IgD-negative memory B cell (primary cell): ENCODE measurements at regions not wholly inside any gene's neighbourhood (a gene's known extent, or its start where the extent isn't known, plus 50 kb on each side); places are given as distances from the start of the nearest gene placed in this dataset.
"Not testable (repeated sequence)": the region's sequence is repeated elsewhere in the genome, so short reads cannot be mapped to it uniquely, and the experiment has no call there.

Experiments used
- H3K27ac Mint-ChIP-seq, 3 donors: one replicate each; pipeline ENCODE4 v1.8.0; 2020 to 2022; ENCODE audit warnings: mild to moderate bottlenecking in 3 of 3, mixed read lengths in 3 of 3, moderate library complexity in 1 of 3
- H3K27me3 Mint-ChIP-seq: one replicate; pipeline ENCODE4 v1.8.0; 2021; ENCODE audit warnings: mixed read lengths
- H3K36me3 Mint-ChIP-seq: one replicate; pipeline ENCODE4 v1.8.0; 2020; ENCODE audit warnings: mild to moderate bottlenecking, mixed read lengths
- H3K4me1 Mint-ChIP-seq, 3 donors: one replicate each; pipeline ENCODE4 v1.8.0; 2020 to 2022; ENCODE audit warnings: mixed read lengths in 3 of 3, mild to moderate bottlenecking in 1 of 3
- H3K4me3 Mint-ChIP-seq, 4 donors: one replicate each; pipeline ENCODE4 v1.8.0; 2020 to 2022; ENCODE audit warnings: mild to moderate bottlenecking in 4 of 4, mixed read lengths in 4 of 4, moderate library complexity in 3 of 4
- H3K9me3 Mint-ChIP-seq, 3 donors: one replicate each; pipeline ENCODE4 v1.8.0; 2020 to 2021; ENCODE audit warnings: mixed read lengths in 3 of 3, mild to moderate bottlenecking in 1 of 3

GRCh38 chr4:27648416-27648815 is 787.8 kb downstream of the STIM2 start:
- H3K36me3 Mint-ChIP-seq = no peaks in the 10 kb centered on the region
- H3K27me3 Mint-ChIP-seq = no peaks in the 10 kb centered on the region
- no peak overlapping the region for H3K4me3 Mint-ChIP-seq
- H3K4me1 Mint-ChIP-seq = no peaks in the 10 kb centered on the region
- H3K9me3 Mint-ChIP-seq = peaks cover 0 to 3% (median 2%) of the 10 kb centered on the region in 3 donors
- H3K27ac Mint-ChIP-seq = no peak overlapping the region

DNA sequence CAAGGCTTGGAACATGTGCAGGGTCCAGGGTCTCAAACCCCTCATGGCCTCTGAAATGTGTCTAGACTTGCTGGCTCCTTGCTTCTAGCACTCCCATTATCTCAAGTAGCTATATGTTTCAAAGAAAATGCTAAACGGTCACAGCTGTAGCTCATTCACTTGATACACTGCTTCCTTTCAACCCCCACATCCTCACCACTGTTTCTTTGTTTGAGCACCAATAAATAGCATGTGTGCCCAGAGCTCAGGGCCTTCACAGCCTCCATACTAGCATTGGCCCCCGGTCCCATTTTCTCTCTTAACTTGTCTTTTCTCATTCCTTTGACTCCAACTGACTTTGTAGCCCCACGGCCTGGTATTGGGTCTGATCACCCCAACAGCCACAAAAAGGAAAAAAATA is 801.8 kb downstream of the STIM2 start:
- no peak overlapping the region for H3K27ac Mint-ChIP-seq
- no peaks in the 10 kb centered on the region for H3K4me1 Mint-ChIP-seq
- no peak overlapping the region for H3K4me3 Mint-ChIP-seq
- peaks cover 1% of the 10 kb centered on the region for H3K36me3 Mint-ChIP-seq
- no peaks in the 10 kb centered on the region for H3K27me3 Mint-ChIP-seq
- peaks cover 0 to 4% (median 2%) of the 10 kb centered on the region in 3 donors for H3K9me3 Mint-ChIP-seq

- Mint-ChIP-seq H3K9me3 (peaks cover 0 to 16% (median 0%) of the 10 kb centered on the region in 3 donors), H3K4me3 (no peak overlapping the region), H3K36me3 (peaks cover 1% of the 10 kb centered on the region), H3K27me3 (no peaks in the 10 kb centered on the region), H3K27ac (no peak overlapping the region), H3K4me1 (no peaks in the 10 kb centered on the region)
Measured at GRCh38 chr4:27666943-27667342, 806.3 kb downstream of the STIM2 start.

DNA sequence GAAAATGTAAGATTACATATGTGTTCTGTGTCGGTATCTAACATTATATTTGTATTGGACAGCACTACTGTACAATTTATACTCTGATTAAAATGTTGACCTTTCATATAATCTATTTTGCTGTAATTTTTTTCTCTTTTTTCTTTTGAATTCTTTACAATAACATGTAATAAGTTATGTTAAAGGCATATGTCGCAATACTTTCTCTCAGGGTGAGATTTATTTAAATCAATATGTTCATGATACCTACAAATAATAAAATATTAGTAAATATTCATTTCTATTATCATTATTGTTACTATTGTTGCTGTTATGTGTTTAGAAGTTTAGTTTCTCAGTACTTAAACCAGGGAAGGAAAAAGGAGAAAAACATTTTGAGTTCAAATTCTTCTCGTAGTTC is 807.4 kb downstream of the STIM2 start:
- Mint-ChIP-seq H3K27me3 (no peaks in the 10 kb centered on the region), H3K27ac (no peak overlapping the region), H3K4me3 (no peak overlapping the region), H3K4me1 (no peaks in the 10 kb centered on the region), H3K9me3 (peaks cover 0 to 13% (median 0%) of the 10 kb centered on the region in 3 donors), H3K36me3 (peaks cover 1% of the 10 kb centered on the region)

DNA sequence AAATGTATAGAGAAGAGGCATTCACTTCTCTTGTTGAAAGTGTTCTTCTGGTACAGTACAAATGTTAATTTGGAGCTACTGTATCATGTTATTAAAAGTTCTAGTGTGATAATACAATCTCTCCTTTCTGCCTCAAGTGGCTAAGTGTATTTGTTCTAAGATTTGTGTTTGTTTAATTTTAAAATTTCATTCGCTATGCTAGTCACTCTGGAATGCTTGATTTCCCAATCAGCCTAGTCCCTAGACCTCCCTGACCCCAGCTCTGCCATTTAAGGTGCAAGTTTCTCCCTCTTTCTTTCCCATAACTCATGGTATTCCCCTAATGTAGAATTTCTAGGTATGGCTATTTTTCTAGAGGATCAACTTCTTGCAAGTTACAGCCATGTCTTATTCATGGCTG is 817.4 kb downstream of the STIM2 start:
- no peaks in the 10 kb centered on the region for H3K36me3 Mint-ChIP-seq
- no peaks in the 10 kb centered on the region for H3K4me1 Mint-ChIP-seq
- H3K9me3 Mint-ChIP-seq = peaks cover 0 to 4% (median 2%) of the 10 kb centered on the region in 3 donors
- H3K27me3 Mint-ChIP-seq = no peaks in the 10 kb centered on the region
- H3K27ac Mint-ChIP-seq = no peak overlapping the region
- H3K4me3 Mint-ChIP-seq = no peak overlapping the region

DNA sequence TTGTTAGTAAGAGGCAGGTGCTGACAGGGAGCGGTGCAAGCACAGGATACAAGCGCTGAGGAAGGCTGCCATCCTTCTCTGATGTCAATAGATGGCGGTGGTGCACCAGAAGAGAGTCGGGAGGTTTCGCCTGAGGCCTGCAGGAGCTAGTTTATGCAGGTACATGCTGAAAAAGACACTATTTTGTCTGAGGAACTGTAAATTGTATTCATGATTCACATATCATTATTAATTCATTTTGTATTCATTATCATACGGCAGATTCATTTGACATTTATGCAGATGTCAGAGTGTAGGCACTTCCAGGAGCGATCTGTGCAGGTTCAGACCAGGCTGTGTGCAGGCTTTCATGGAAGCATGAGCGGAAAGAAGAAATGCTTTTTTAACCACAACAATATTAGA is 824.0 kb downstream of the STIM2 start:
- Mint-ChIP-seq H3K27me3 (no peaks in the 10 kb centered on the region), H3K27ac (no peak overlapping the region), H3K4me3 (no peak overlapping the region), H3K4me1 (no peaks in the 10 kb centered on the region), H3K9me3 (peaks cover 2 to 5% (median 4%) of the 10 kb centered on the region in 3 donors), H3K36me3 (no peaks in the 10 kb centered on the region)

DNA sequence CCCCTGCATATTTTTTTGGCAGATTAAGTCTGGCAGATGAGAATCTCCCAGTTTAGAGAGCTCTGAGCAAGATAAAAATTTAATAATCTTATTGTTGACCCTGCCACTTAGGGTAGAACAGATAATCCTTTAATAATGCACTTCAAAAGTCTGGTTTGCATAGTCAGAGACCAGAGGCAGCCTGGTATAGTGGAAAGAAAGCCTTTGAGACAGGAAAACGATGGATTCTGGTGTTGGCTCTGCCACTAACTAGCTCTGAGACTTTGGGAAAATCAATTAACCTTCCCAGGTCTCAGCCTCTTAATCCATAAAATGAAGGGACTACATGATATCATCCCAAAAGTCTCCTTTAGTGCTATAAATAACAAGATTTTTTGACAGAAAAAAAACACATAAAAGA is 824.5 kb downstream of the STIM2 start:
- Mint-ChIP-seq H3K36me3 (no peaks in the 10 kb centered on the region), H3K27ac (no peak overlapping the region), H3K27me3 (no peaks in the 10 kb centered on the region), H3K4me3 (no peak overlapping the region), H3K9me3 (peaks cover 2 to 5% (median 4%) of the 10 kb centered on the region in 3 donors), H3K4me1 (no peaks in the 10 kb centered on the region)

DNA sequence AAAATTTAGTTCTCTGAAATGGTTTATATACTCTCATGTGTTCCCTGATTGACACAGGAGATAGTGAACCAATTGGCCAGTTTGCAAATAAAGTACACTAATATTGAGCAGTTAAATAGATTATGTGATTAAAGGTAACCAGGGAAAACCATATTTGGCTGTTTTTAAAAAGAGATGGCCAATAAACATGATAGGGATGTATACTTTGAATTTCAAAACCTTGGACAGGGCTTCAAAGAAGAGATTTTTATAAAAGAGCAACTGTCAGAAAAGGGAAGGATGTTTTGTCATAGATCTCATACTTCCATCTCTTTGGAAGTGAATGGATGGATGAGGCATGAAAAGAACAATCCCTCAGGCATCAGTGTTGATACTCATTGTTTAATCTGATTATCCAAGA is 825.3 kb downstream of the STIM2 start:
- no peak overlapping the region for H3K27ac Mint-ChIP-seq
- H3K4me1 Mint-ChIP-seq = no peaks in the 10 kb centered on the region
- H3K9me3 Mint-ChIP-seq = peaks cover 2 to 6% (median 5%) of the 10 kb centered on the region in 3 donors
- no peak overlapping the region for H3K4me3 Mint-ChIP-seq
- no peaks in the 10 kb centered on the region for H3K36me3 Mint-ChIP-seq
- H3K27me3 Mint-ChIP-seq = no peaks in the 10 kb centered on the region

GRCh38 chr4:27692158-27692557 is 831.5 kb downstream of the STIM2 start:
- Mint-ChIP-seq H3K27me3 (no peaks in the 10 kb centered on the region), H3K9me3 (peaks cover 0 to 8% (median 2%) of the 10 kb centered on the region in 3 donors), H3K4me1 (no peaks in the 10 kb centered on the region), H3K4me3 (no peak overlapping the region), H3K36me3 (no peaks in the 10 kb centered on the region), H3K27ac (no peak overlapping the region)

- H3K9me3 Mint-ChIP-seq = peaks cover 0 to 8% (median 2%) of the 10 kb centered on the region in 3 donors
- H3K4me3 Mint-ChIP-seq = no peak overlapping the region
- H3K36me3 Mint-ChIP-seq = no peaks in the 10 kb centered on the region
- no peaks in the 10 kb centered on the region for H3K27me3 Mint-ChIP-seq
- H3K4me1 Mint-ChIP-seq = no peaks in the 10 kb centered on the region
- no peak overlapping the region for H3K27ac Mint-ChIP-seq
Measured at GRCh38 chr4:27692868-27693634, 832.4 kb downstream of the STIM2 start.

GRCh38 chr4:27696257-27696656 is 835.6 kb downstream of the STIM2 start:
- not testable (repeated sequence) for H3K9me3 Mint-ChIP-seq, H3K4me1 Mint-ChIP-seq, H3K27me3 Mint-ChIP-seq, H3K4me3 Mint-ChIP-seq, H3K36me3 Mint-ChIP-seq, H3K27ac Mint-ChIP-seq

DNA sequence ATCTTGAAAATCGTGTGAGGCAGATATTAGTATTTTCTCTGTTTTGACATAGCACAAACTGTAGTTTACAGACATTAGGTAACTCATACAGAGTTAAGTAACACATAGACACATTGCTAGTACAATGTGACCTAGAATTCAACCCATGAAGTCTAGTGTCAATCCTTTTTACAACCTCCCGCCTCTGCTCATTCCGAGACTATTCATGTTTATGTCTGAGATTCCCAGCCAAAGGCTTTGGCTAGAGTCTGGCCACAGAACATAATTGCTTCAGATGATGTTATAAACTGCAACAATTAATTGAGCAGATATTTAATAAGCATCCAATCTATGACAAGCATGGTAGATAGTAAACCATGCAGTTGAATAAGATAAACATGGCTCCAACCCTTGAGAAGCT is 841.0 kb downstream of the STIM2 start:
- Mint-ChIP-seq H3K36me3 (peaks cover 1% of the 10 kb centered on the region), H3K9me3 (peaks cover 4 to 10% (median 6%) of the 10 kb centered on the region in 3 donors), H3K27me3 (no peaks in the 10 kb centered on the region), H3K4me3 (no peak overlapping the region), H3K27ac (no peak overlapping the region), H3K4me1 (no peaks in the 10 kb centered on the region)

DNA sequence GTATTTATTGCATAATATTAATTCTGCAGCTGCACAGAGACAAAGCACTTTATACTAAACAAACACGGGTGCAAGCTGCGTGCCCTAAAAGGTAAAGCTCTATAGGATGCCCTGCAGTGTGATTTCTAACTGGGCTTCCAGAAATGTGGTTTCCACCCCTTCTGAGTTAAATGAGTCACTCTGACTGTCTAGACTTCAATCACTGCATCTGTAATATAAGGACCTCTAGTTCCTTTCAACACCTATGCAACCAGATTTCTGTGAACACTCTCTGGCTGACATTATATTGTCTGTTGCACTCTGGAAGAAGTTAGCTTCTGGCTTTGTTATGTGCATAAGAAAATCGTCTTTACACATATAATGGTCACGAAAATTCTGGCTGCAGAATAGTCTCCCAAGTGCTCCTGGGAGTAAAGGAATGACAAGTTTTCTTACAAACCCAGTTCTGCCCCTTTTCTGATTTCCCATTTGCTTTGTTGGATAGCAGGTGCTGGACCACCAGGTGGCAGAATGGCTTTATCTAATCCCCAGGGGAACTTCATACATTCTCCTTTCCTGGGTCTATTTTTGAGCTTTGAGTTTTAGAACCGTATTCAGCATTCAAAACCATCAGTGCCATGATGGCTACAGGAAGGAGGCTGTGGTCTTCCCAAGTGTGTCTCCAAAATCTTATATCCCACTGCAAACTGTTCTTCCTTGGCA is 842.2 kb downstream of the STIM2 start:
- Mint-ChIP-seq H3K4me3 (no peak overlapping the region), H3K4me1 (no peaks in the 10 kb centered on the region), H3K27me3 (no peaks in the 10 kb centered on the region), H3K36me3 (peaks cover 1% of the 10 kb centered on the region), H3K9me3 (peaks cover 4 to 10% (median 6%) of the 10 kb centered on the region in 3 donors), H3K27ac (no peak overlapping the region)

- no peak overlapping the region for H3K27ac Mint-ChIP-seq
Measured at GRCh38 chr4:27703771-27704170, 843.1 kb downstream of the STIM2 start.

GRCh38 chr4:27711041-27711440 is 850.4 kb downstream of the STIM2 start:
- Mint-ChIP-seq H3K27me3 (no peaks in the 10 kb centered on the region), H3K9me3 (peaks cover 0 to 2% (median 0%) of the 10 kb centered on the region in 3 donors), H3K27ac (no peak overlapping the region), H3K36me3 (no peaks in the 10 kb centered on the region), H3K4me1 (no peaks in the 10 kb centered on the region), H3K4me3 (no peak overlapping the region)

More at GRCh38 chr4:27703771-27704170, 843.1 kb downstream of the STIM2 start:
- peaks cover 4 to 10% (median 4%) of the 10 kb centered on the region in 3 donors for H3K9me3 Mint-ChIP-seq
- no peak overlapping the region for H3K4me3 Mint-ChIP-seq
- peaks cover 1% of the 10 kb centered on the region for H3K36me3 Mint-ChIP-seq
- H3K27me3 Mint-ChIP-seq = no peaks in the 10 kb centered on the region
- H3K4me1 Mint-ChIP-seq = no peaks in the 10 kb centered on the region

DNA sequence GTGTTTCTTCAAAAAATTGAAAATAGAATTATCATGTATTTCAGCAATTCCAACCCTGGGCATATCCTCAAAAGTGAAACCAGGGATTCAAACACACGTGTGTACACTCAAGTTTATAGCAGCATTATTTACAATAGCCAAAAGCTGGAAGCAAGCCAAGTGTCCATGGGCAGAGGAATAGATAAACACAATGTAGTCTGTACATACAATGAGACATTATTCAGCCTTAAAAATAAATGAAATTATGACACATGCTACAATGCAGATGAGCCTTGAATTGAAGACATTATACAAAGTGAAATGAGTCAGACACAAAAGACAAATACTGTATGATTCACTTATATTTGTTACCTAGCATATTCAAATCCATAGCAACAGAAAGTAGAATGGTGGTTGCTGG is 853.4 kb downstream of the STIM2 start:
- Mint-ChIP-seq H3K4me3 (no peak overlapping the region), H3K4me1 (no peaks in the 10 kb centered on the region)

More for the DNA sequence above, 853.4 kb downstream of the STIM2 start:
- H3K27ac Mint-ChIP-seq = no peak overlapping the region
- H3K9me3 Mint-ChIP-seq = peaks cover 0 to 3% (median under 1%) of the 10 kb centered on the region in 3 donors
- H3K36me3 Mint-ChIP-seq = no peaks in the 10 kb centered on the region
- H3K27me3 Mint-ChIP-seq = no peaks in the 10 kb centered on the region
